Endodermal cell (in vitro differentiated cells): ENCODE measurements at regions not wholly inside any gene's neighbourhood (a gene's known extent, or its start where the extent isn't known, plus 50 kb on each side); places are given as distances from the start of the nearest gene placed in this dataset.

ENCODE experiments used
- DNase-seq: peaks from one replicate; pipeline ENCODE4 v3.0.0-alpha.2; 2017
- H3K27ac ChIP-seq: 2 replicates; pipeline ENCODE4 v1.5.1; 2013; ENCODE audit warnings: mild to moderate bottlenecking, low read depth, low read length, moderate library complexity
- H3K27me3 ChIP-seq: 2 replicates; pipeline ENCODE4 v1.6.1; 2013; ENCODE audit warnings: mild to moderate bottlenecking, low read length, moderate library complexity; ENCODE audit not compliant: insufficient read depth, control insufficient read depth, poor library complexity, severe bottlenecking
- H3K36me3 ChIP-seq: 2 replicates; pipeline ENCODE4 v1.7.0; 2013; ENCODE audit warnings: mild to moderate bottlenecking, low read length, moderate library complexity; ENCODE audit not compliant: control insufficient read depth, insufficient read depth
- H3K4me1 ChIP-seq: one replicate; pipeline ENCODE4 v1.7.0; 2013; ENCODE audit warnings: low read length; ENCODE audit not compliant: control insufficient read depth, insufficient read depth
- H3K4me3 ChIP-seq: 2 replicates; pipeline ENCODE4 v1.5.1; 2013; ENCODE audit warnings: mild to moderate bottlenecking, low read length, moderate library complexity
- H3K9ac ChIP-seq: 2 replicates; pipeline ENCODE4 v1.6.1; 2013; ENCODE audit warnings: mild to moderate bottlenecking, low read length, moderate library complexity; ENCODE audit not compliant: poor library complexity, severe bottlenecking; ENCODE audit errors: extremely low read depth
- H3K9me3 ChIP-seq: 2 replicates; pipeline ENCODE4 v1.6.1; 2013; ENCODE audit warnings: mild to moderate bottlenecking, low read length, moderate library complexity; ENCODE audit not compliant: control insufficient read depth
- H3K27ac Mint-ChIP-seq: 2 replicates; pipeline ENCODE4 v1.8.0; 2020; ENCODE audit warnings: mixed read lengths
- H3K27me3 Mint-ChIP-seq: 2 replicates; pipeline ENCODE4 v1.8.0; 2021; ENCODE audit warnings: mild to moderate bottlenecking, mixed read lengths; ENCODE audit not compliant: insufficient read depth
- H3K36me3 Mint-ChIP-seq: 2 replicates; pipeline ENCODE4 v1.8.0; 2020; ENCODE audit warnings: low read depth, mixed read lengths
- H3K4me1 Mint-ChIP-seq: 2 replicates; pipeline ENCODE4 v1.8.0; 2020; ENCODE audit warnings: mixed read lengths
- H3K4me3 Mint-ChIP-seq: 2 replicates; pipeline ENCODE4 v1.8.0; 2020; ENCODE audit warnings: mild to moderate bottlenecking, moderate library complexity, mixed read lengths
- H3K9me3 Mint-ChIP-seq: 2 replicates; pipeline ENCODE4 v1.8.0; 2020; ENCODE audit warnings: mild to moderate bottlenecking, mixed read lengths
- CTCF ChIP-seq: fragments of 200-600 bp; sonication (generic); conservative IDR thresholded peaks from 2 replicates; pipeline ENCODE4 v1.5.0; 2021; ENCODE audit warnings: antibody characterized with exemption, mild to moderate bottlenecking
- WGBS, 2 experiments: methylation state at CpG; one replicate each; pipeline versions ENCODE4 v1.1.5 to v1.1.7; 2013; ENCODE audit warnings: missing lambda C conversion rate in 2 of 2, mixed read lengths in 1 of 2; ENCODE audit not compliant: insufficient coverage in 1 of 2, insufficient read length in 1 of 2; 5-methylcytosine and 5-hydroxymethylcytosine counted together

- peaks cover 3% of the 10 kb centered on the region for H3K4me1 ChIP-seq
- no peak for TF ChIP-seq CTCF
- no peaks in the 10 kb centered on the region for H3K36me3 Mint-ChIP-seq
- H3K27ac ChIP-seq, result no peak overlapping the region
- H3K9me3 ChIP-seq, result peaks cover 8% of the 10 kb centered on the region
- peaks cover 2% of the 10 kb centered on the region for H3K4me1 Mint-ChIP-seq
- no peaks in the 10 kb centered on the region for H3K27me3 ChIP-seq
- no peaks in the 10 kb centered on the region for H3K36me3 ChIP-seq
- peaks cover 6% of the 10 kb centered on the region for H3K9me3 Mint-ChIP-seq
- no peak overlapping the region for H3K9ac ChIP-seq
- DNase-seq, result no peak
- H3K4me3 ChIP-seq, result no peak overlapping the region
- no peak overlapping the region for H3K4me3 Mint-ChIP-seq
- no peak overlapping the region for H3K27ac Mint-ChIP-seq
- no peaks in the 10 kb centered on the region for H3K27me3 Mint-ChIP-seq
These were observed 124.9 kb upstream of the CSNK1A1L start for GRCh38 chr13:37230346-37230745.

GRCh38 chr13:37229931-37230330 is 124.5 kb upstream of the CSNK1A1L start:
- H3K4me3 Mint-ChIP-seq, result no peak overlapping the region
- TF ChIP-seq CTCF, result no peak
- H3K4me1 Mint-ChIP-seq, result peaks cover 2% of the 10 kb centered on the region
- Histone ChIP-seq H3K4me1 (peaks cover 3% of the 10 kb centered on the region), H3K4me3 (no peak overlapping the region), H3K36me3 (no peaks in the 10 kb centered on the region), H3K27ac (no peak overlapping the region), H3K9ac (no peak overlapping the region), H3K27me3 (no peaks in the 10 kb centered on the region), H3K9me3 (peaks cover 5% of the 10 kb centered on the region)
- WGBS, 2 experiments, result 0% methylated on average over 1 of the region's 1 CpG
- H3K27ac Mint-ChIP-seq, result no peak overlapping the region
- peaks cover 6% of the 10 kb centered on the region for H3K9me3 Mint-ChIP-seq
- no peak for DNase-seq
- H3K36me3 Mint-ChIP-seq, result no peaks in the 10 kb centered on the region
- H3K27me3 Mint-ChIP-seq, result no peaks in the 10 kb centered on the region

GRCh38 chr13:37226971-37227370 is 121.5 kb upstream of the CSNK1A1L start:
- Mint-ChIP-seq H3K4me3 (no peak overlapping the region), H3K9me3 (peaks cover 2% of the 10 kb centered on the region), H3K27ac (no peak overlapping the region), H3K36me3 (no peaks in the 10 kb centered on the region), H3K27me3 (no peaks in the 10 kb centered on the region), H3K4me1 (no peaks in the 10 kb centered on the region)
- Histone ChIP-seq H3K36me3 (no peaks in the 10 kb centered on the region), H3K9ac (no peak overlapping the region), H3K4me3 (no peak overlapping the region), H3K27ac (no peak overlapping the region), H3K27me3 (no peaks in the 10 kb centered on the region), H3K4me1 (peaks cover 3% of the 10 kb centered on the region), H3K9me3 (peaks cover 5% of the 10 kb centered on the region)
- TF ChIP-seq CTCF, result no peak
- no peak for DNase-seq
- 98 to 100% methylated on average over 2 to 4 of the region's 4 CpGs for WGBS, 2 experiments
